SH-SY5Y (cell line): ENCODE measurements at regions not wholly inside any gene's neighbourhood (a gene's known extent, or its start where the extent isn't known, plus 50 kb on each side); places are given as distances from the start of the nearest gene placed in this dataset.

ENCODE experiments used
- GATA2 ChIP-seq: IDR thresholded peaks from 2 replicates; pipeline ENCODE4 v1.6.1; 2011; ENCODE audit warnings: mild to moderate bottlenecking, low read depth, low read length
- GATA3 ChIP-seq: IDR thresholded peaks from 2 replicates; pipeline ENCODE4 v1.6.1; 2011; ENCODE audit warnings: low read depth, mild to moderate bottlenecking, low read length, moderate library complexity

DNA sequence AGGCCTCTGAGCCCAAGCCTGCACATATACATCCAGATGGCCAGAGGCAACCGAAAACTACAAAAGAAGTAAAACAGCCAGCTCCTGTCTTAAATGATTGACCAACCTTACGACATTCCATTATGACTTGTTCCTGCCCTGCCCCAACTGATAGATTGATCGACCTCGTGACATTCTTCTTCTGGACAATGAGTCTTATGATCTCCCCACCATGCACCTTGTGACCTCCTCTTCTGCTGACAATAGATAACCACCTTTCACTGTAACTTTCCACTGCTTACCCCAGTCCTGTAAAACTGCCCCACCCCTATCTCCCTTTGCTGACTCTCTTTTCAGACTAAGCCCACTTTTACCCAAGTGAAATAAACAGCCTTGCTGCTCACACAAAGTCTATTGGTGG is 670.0 kb upstream of the PKDCC start:
- TF ChIP-seq GATA2 (no peak), GATA3 (no peak)
